ENCODE measurements at regions not wholly inside any gene's neighbourhood (a gene's known extent, or its start where the extent isn't known, plus 50 kb on each side); places are given as distances from the start of the nearest gene placed in this dataset.

GRCh38 chr5:99061299-99061698 lies 132.5 kb upstream of the CHD1 start:
- Histone ChIP-seq H3K4me3 (ENCODE audit: low read length) (no peak overlapping the region), H3K9me3 (ENCODE audit: control insufficient read depth, insufficient read depth, low read length) (no peaks in the 10 kb centered on the region), H4K20me1 (ENCODE audit: control insufficient read depth, insufficient read depth, low read depth, low read length) (0 out of 2 replicates have a peak, but pooled peaks cover 4% of the 10 kb centered on the region), H3K9me2 (replicated peaks; ENCODE audit: control insufficient read depth, low read length) (no peaks in the 10 kb centered on the region), H3K27ac (ENCODE audit: low read depth, low read length) (no peak overlapping the region), H3K27me3 (ENCODE audit: control insufficient read depth, low read length) (peaks cover 21% of the 10 kb centered on the region), H3K79me2 (ENCODE audit: control insufficient read depth, low read length) (no peaks in the 10 kb centered on the region), H3K36me3 (ENCODE audit: control insufficient read depth, low read length) (no peaks in the 10 kb centered on the region), H3K4me1 (ENCODE audit: control insufficient read depth, low read length) (peaks cover 7% of the 10 kb centered on the region), H3F3A (ENCODE audit: control insufficient read depth, insufficient read depth) (no peaks in the 10 kb centered on the region), H3K4me2 (ENCODE audit: low read length) (no peak overlapping the region)
- TF ChIP-seq CTCF (IDR thresholded peaks at IDR 0.05; ENCODE audit: low read depth, low read length, poor library complexity, severe bottlenecking): no peak
- TF ChIP-seq EZH2phosphoT487 (IDR thresholded peaks at IDR 0.05; ENCODE audit: borderline replicate concordance, low read length): no peak

- no peaks in the 10 kb centered on the region for H3K36me3 ChIP-seq (ENCODE audit: control insufficient read depth, low read length)
- H3K4me3 ChIP-seq (ENCODE audit: low read length): no peak overlapping the region
- peak overlapping the region; percentile 37 for H3K4me2 ChIP-seq (ENCODE audit: low read length)
- no peaks in the 10 kb centered on the region for H3K9me2 ChIP-seq (replicated peaks; ENCODE audit: control insufficient read depth, low read length)
- no peak overlapping the region for H3K27ac ChIP-seq (ENCODE audit: low read depth, low read length)
- no peaks in the 10 kb centered on the region for H3K79me2 ChIP-seq (ENCODE audit: control insufficient read depth, low read length)
- peaks cover 21% of the 10 kb centered on the region for H3K27me3 ChIP-seq (ENCODE audit: control insufficient read depth, low read length)
- peaks cover 7% of the 10 kb centered on the region for H3K4me1 ChIP-seq (ENCODE audit: control insufficient read depth, low read length)
- H4K20me1 ChIP-seq (ENCODE audit: control insufficient read depth, insufficient read depth, low read depth, low read length): 0 out of 2 replicates have a peak, but pooled peaks cover 4% of the 10 kb centered on the region
- H3F3A ChIP-seq (ENCODE audit: control insufficient read depth, insufficient read depth): no peaks in the 10 kb centered on the region
- no peaks in the 10 kb centered on the region for H3K9me3 ChIP-seq (ENCODE audit: control insufficient read depth, insufficient read depth, low read length)
- no peak for TF ChIP-seq EZH2phosphoT487 (IDR thresholded peaks at IDR 0.05; ENCODE audit: borderline replicate concordance, low read length)
- peak; percentile 78 for TF ChIP-seq CTCF (IDR thresholded peaks at IDR 0.05; ENCODE audit: low read depth, low read length, poor library complexity, severe bottlenecking)
Measured at GRCh38 chr5:99060306-99061261, 131.8 kb upstream of the CHD1 start.

GRCh38 chr5:99059685-99060084 lies 130.9 kb upstream of the CHD1 start:
- Histone ChIP-seq H3K79me2 (ENCODE audit: control insufficient read depth, low read length) (no peaks in the 10 kb centered on the region), H3F3A (ENCODE audit: control insufficient read depth, insufficient read depth) (no peaks in the 10 kb centered on the region), H3K4me3 (ENCODE audit: low read length) (no peak overlapping the region), H4K20me1 (ENCODE audit: control insufficient read depth, insufficient read depth, low read depth, low read length) (0 out of 2 replicates have a peak, but pooled peaks cover 4% of the 10 kb centered on the region), H3K36me3 (ENCODE audit: control insufficient read depth, low read length) (no peaks in the 10 kb centered on the region), H3K9me2 (replicated peaks; ENCODE audit: control insufficient read depth, low read length) (no peaks in the 10 kb centered on the region), H3K4me2 (ENCODE audit: low read length) (0 out of 2 replicates have a peak overlapping the region, but pooled peaks have one; percentile 37), H3K4me1 (ENCODE audit: control insufficient read depth, low read length) (peaks cover 7% of the 10 kb centered on the region), H3K27ac (ENCODE audit: low read depth, low read length) (no peak overlapping the region), H3K9me3 (ENCODE audit: control insufficient read depth, insufficient read depth, low read length) (no peaks in the 10 kb centered on the region), H3K27me3 (ENCODE audit: control insufficient read depth, low read length) (peaks cover 21% of the 10 kb centered on the region)
- no peak for TF ChIP-seq CTCF (IDR thresholded peaks at IDR 0.05; ENCODE audit: low read depth, low read length, poor library complexity, severe bottlenecking)
- no peak for TF ChIP-seq EZH2phosphoT487 (IDR thresholded peaks at IDR 0.05; ENCODE audit: borderline replicate concordance, low read length)
